GM21367 (cell line): ENCODE measurements at regions not wholly inside any gene's neighbourhood (a gene's known extent, or its start where the extent isn't known, plus 50 kb on each side); places are given as distances from the start of the nearest gene placed in this dataset.
"Not testable (repeated sequence)": the region's sequence is repeated elsewhere in the genome, so short reads cannot be mapped to it uniquely, and the experiment has no call there.

Experiments
- ATAC-seq: cut with Tn5 transposase; IDR thresholded peaks from one replicate; pipeline ENCODE4 v1.9.1; 2021; ENCODE audit not compliant: unreplicated experiment

DNA sequence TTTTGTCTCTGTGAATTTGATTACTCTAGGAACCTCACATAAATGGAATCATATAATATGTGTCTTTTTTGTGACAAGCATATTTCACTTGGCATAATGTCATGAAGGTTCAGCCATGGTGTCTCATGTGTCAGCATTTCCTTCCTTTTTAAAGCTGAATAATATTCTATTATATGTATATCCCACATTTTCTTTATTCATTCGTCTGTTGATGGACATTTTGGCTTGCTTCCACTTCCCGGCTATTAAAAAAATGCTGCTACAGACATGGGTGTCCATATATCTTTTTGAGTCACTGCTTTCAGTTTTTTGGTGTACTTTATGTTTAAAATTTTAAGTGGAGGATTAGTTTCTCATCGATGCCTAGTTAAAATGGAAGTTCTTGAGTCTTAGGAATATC is 59.8 kb upstream of the C5orf63 start:
- ATAC-seq = no peak

DNA sequence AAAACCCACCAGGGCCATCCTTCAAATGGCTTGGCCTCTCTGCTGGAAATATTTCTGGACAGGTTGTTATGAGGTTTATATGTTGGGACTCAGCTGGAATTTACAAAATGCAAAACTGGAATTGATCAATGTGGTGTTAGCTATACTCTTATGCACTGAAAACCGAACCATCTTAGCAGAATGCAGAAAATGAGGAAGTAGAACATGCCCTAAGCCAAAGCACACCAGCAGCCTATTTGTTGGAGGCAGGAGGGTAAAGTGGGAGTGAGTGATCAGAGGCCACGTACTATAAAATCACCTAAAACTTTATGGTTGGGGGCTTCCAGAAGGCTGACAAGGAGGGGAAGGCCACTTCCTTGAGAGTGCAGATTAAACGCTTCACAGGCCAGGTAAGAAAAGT is 63.6 kb upstream of the C5orf63 start:
- no peak for ATAC-seq

DNA sequence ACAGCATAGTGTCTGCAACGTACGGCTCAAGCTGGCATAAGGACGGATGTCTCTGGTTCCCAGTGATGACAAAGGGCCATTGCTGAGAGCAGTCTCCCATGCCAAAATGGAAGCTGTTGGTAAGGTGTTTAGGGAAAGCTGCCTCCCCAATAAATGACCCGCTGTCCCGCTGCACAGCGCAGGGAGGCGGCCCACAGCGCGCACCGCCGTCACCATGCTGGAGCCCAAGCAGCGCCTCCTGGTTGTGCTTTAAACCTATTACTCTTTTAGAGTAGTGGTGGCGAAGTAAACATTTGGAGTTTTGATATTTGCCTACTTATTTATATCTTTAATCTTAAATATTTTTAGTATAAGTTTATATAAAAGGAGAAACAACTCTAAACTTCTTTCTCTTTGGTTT is 70.4 kb upstream of the C5orf63 start:
- no peak for ATAC-seq

- ATAC-seq = no peak
Measured at GRCh38 chr5:127153031-127153430, 79.7 kb upstream of the C5orf63 start.

DNA sequence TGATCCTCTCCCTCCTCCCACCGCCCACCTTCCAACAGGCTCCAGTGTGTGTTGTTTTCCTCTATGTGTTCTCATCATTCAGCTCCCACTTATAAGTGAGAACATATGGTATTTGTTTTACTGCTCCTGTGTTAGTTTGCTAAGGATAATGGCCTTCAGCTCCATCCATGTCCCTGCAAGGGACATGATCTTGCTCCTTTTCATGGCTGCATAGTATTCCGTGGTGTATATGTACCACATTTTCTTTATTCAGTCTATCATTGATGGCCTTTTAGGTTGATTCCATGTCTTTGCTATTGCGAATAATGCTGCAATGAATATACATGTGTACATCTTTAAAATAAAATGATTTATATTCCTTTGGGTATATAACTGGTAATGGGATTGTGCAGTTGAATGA is 80.2 kb upstream of the C5orf63 start:
- ATAC-seq = no peak

DNA sequence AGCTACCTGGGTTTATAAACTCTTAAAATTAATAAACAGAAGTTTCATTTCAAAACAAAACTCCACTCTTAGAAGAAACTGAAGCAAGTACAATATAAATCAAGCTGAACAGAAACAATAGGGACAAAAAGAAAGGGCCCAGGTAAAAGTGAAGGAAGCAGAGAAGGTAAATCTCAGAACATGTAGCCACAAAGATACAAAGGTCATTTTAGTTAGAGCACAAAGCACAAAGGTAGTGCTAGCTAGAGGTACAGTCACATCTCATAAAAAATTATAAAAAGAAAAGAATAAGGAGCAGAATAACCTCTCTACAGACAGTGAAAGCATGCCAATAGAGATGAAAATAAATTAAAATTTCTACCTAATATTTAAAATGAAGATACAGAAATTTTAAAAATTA is 90.4 kb upstream of the C5orf63 start:
- no peak for ATAC-seq

DNA sequence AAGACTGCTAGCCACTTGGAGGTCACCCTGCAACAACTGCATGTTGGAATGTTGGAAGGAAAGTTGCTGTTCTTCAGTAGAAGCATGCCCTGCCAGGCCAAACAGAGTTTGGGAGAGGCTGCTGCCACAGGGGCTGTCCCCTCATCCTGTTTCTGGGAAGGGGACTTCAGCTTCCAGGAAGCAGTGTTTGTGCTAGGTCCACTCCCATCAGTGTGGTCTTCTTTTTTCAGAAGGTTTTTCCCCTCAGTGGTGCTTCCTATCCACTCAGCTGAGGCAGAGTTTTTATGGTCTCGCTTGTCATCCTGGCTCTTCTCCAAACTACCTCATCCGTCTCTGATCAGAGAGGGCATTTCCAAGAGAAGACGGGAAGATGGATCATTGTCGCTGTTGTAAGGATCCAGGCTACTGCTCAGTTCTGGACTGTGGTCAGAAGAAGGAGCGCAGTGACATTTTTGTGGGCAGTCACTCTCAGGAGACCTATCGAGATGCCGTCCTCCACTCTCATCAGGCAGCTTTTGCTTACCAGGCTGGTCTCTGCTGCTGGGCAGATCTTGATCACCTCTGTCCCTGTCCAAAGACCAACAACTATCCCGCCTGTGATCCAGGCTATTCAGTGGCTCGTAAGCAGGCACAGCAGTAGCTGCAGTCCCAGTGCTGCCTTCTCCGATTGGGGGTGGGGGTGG is 97.8 kb upstream of the C5orf63 start:
- ATAC-seq = no peak

GRCh38 chr5:127176769-127177168 is 103.5 kb upstream of the C5orf63 start:
- ATAC-seq = no peak

- not testable (repeated sequence) for ATAC-seq
Measured at GRCh38 chr5:127182631-127183030, 108.0 kb upstream of the MEGF10 start.

- no peak for ATAC-seq
Measured at GRCh38 chr5:127183332-127183731, 107.3 kb upstream of the MEGF10 start.

GRCh38 chr5:127184851-127185250 is 105.7 kb upstream of the MEGF10 start:
- ATAC-seq = no peak

DNA sequence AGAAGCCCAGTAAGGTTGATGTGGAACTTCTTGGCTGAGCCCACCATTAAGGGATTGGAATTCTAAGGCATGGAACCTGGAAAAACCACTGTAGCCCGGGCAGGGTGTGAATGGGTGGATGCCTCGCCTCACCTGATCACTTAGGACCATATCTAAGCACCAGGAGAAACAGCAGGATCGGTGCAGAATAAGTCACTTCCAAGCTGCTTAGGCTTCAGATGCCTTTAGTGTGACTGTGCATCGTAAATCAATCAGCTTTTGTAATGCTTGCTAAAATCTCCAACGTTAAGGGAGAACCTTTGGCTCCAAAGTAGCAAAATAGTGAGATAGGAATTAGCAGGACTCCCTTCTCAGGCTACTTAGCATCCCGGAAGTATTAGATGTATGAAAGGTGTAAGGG is 103.9 kb upstream of the MEGF10 start:
- no peak for ATAC-seq

DNA sequence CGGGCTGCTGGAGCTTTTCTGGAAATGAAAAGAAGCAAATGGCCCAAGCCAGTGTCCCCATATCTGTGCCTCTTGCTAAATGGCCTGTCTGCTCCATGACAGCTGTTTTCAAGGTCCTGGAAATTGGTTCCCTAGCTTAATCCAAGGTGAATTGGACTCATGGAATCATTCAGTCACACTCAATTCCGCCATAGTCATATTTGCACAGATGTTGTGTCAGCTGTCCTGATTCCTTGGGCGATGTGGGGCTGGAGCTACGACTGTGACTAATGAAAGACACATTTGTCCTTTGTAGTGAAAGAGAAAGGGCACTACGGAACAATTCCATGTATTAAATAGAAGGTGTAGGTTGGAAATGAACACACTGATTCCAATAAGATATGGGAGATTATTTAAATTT is 102.9 kb upstream of the MEGF10 start:
- ATAC-seq = no peak

- ATAC-seq = no peak
Measured at GRCh38 chr5:127192150-127192549, 98.4 kb upstream of the MEGF10 start.

DNA sequence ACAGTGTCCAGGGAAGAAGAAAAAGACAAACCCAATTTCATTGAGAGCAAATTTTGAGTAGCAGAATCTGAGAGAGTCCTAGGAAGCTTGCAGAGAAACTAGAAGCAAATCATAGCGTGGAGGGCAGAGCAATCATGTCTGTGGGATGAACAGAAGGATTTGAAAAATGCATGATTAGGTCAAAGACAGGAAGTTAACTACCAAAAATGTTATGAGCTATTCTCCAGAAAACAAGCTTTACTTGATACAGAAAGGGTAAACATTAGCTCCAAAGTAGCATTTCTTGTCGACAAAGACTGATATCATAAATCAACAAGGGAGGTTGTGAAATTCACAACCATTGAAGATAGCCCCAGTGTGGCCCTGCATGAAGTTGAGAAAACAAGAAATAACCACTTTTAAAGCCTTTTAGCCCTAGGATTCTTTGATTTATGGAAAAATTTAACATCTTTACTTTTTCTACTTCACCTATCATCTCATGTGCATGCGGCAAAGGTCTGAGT is 97.7 kb upstream of the MEGF10 start:
- ATAC-seq = no peak

DNA sequence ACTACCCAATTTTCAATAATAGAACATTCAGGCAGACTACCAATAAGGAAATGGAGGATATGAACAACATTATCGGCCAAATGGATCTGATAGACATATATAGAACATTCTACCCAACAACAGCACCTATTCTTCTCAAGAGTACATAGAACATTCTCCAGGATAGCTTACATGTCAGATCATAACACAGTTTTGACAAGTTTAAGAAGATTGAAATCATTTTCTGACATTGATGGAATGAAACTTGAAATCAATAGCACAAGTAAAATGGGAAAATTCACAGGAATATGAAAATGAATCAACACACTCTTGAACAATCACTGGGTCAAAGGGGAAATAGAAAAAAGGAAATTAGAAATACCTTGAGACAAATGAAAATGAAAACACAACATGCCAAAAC is 94.6 kb upstream of the MEGF10 start:
- ATAC-seq = no peak

GRCh38 chr5:127197402-127198167 is 93.0 kb upstream of the MEGF10 start:
- not testable (repeated sequence) for ATAC-seq

GRCh38 chr5:127202738-127203137 is 87.9 kb upstream of the MEGF10 start:
- not testable (repeated sequence) for ATAC-seq

DNA sequence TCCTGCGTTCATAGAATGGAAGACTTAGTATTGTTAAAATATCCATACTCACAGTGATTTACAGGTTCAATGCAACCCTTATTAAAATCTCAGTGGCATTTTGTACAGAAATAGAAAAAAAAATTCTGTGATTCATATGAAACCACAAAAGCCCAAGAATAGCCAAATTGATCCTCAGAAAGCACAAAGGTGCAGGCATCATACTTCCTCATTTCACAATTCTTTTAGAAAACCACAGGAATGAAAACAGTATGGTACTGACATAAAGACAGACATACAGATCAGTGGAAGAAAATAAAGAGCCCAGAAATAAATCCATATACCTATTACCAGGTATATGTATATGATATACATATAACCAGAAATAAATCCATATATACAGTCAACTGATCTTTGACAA is 86.8 kb upstream of the MEGF10 start:
- ATAC-seq = no peak

DNA sequence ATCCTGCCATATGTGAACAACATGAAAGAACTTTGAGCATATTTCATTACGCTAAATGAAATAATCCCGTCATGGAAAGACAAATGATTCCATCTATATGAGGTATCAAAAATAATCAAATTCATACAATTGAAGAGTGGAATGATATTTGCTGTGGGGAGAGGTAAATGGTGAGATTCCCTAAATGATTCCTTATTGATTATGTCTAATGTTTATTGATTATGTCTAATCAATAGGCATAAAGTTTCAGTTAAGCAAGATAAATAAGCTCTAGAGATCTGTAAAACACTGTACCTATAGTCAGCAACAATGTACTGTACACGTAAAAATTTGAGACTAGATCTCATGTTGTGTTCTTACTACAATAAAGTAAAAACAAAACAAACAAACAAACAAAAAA is 85.4 kb upstream of the MEGF10 start:
- no peak for ATAC-seq

- no peak for ATAC-seq
Measured at GRCh38 chr5:127206320-127207113, 84.1 kb upstream of the MEGF10 start.

DNA sequence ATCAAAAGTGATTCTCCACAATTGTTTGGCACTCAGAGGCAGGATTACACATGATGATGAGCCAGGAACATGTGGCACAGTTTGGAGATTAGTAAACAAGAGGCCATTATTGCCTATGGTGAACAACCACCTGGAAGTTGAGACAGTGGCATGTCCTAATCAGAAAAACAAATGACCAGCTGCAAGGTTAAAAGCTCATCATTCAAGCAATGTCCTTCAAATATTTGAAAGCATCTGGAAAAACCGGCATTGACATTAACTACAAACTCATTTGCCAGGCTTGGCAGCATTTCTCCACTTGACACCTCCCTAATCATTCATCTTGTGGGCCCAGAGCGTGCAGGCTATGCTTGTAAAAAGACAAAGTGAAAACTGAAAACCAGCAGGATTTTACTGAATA is 80.6 kb upstream of the MEGF10 start:
- ATAC-seq = no peak
